ENCODE measurements at regions not wholly inside any gene's neighbourhood (a gene's known extent, or its start where the extent isn't known, plus 50 kb on each side); places are given as distances from the start of the nearest gene placed in this dataset.
A peak's percentile ranks its signal among the peaks of the same experiment; 100 is the strongest.

DNA sequence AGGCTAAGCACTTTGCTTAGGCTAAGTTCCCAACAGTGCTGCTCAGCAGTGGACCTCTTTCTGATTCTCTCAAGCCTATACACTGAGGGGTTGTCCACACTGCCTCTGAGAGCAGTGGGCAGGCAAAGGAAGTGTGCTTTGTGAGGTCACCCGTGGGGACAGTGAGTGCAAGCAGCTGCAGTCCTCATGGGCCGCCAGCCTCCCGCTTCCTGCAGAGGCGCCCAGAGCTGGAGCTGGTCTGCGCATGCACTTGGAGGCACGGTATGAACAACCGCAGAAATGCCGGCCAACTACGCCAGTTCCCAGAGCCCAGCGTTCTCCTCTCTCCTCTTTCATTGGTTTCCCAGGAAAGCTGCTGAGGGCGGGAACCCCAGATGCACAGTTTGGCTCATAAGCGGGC lies 149.5 kb upstream of the DLX2 start (continued):
- TF ChIP-seq, protein P1, sequence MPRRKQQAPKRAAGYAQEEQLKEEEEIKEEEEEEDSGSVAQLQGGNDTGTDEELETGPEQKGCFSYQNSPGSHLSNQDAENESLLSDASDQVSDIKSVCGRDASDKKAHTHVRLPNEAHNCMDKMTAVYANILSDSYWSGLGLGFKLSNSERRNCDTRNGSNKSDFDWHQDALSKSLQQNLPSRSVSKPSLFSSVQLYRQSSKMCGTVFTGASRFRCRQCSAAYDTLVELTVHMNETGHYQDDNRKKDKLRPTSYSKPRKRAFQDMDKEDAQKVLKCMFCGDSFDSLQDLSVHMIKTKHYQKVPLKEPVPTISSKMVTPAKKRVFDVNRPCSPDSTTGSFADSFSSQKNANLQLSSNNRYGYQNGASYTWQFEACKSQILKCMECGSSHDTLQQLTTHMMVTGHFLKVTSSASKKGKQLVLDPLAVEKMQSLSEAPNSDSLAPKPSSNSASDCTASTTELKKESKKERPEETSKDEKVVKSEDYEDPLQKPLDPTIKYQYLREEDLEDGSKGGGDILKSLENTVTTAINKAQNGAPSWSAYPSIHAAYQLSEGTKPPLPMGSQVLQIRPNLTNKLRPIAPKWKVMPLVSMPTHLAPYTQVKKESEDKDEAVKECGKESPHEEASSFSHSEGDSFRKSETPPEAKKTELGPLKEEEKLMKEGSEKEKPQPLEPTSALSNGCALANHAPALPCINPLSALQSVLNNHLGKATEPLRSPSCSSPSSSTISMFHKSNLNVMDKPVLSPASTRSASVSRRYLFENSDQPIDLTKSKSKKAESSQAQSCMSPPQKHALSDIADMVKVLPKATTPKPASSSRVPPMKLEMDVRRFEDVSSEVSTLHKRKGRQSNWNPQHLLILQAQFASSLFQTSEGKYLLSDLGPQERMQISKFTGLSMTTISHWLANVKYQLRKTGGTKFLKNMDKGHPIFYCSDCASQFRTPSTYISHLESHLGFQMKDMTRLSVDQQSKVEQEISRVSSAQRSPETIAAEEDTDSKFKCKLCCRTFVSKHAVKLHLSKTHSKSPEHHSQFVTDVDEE (CRISPR knock-in tag; IDR thresholded peaks at IDR 0.05), result no peak
- TF ChIP-seq ESRRG (CRISPR knock-in tag; IDR thresholded peaks at IDR 0.05), result no peak
- no peak for TF ChIP-seq ARNTL (CRISPR knock-in tag; IDR thresholded peaks at IDR 0.05; ENCODE audit: borderline replicate concordance, low read depth)

DNA sequence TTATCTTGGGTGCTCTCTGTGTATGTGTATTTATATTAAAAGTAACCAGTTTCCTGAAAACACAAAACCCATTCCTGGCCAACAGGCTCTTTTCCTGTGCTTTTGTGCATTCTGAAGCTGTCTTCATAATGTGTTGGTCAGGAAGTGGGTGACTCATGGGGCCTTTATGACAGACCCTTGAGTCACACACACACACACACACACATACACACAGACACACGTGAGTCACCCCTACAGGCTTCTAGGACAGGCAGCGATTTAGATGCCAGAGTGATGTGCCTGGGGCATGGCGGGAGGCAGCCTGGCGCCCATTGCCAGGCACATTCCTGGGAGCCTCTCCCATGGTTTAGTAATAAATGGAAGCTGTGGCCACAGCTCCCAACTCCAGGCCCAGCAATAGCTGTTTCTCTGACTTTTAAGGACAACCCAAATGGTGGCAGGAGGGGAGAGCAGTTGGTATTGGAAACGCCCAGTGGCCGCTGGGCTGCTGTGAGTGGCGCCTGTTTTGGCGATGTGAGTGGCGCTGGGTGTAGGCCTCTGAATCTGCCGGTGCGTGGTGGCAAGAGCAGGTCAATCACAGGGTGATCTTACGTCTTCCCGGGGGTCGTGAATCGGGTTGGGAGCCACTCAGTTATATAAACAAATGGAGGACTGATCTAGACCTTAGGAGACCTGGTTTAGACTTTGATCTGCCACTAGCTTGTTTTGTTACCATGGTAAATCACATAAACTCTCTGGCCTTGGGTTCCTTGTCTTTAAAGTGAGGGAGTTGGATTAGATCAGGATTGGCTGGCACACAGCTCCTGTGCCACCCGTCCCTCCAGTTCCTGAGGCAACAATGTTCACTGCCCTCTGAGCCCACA lies 150.7 kb upstream of the DLX2 start:
- TF ChIP-seq CREB5 (CRISPR knock-in tag; IDR thresholded peaks at IDR 0.05; ENCODE audit: low read depth) (peak; percentile 69; the same call in 1 of the 2 replicates), TOX (CRISPR knock-in tag; IDR thresholded peaks at IDR 0.05; ENCODE audit: borderline replicate concordance) (peak; percentile 79), ISL1 (CRISPR knock-in tag; IDR thresholded peaks at IDR 0.05) (peak; percentile 69), TCF4 (CRISPR knock-in tag; IDR thresholded peaks at IDR 0.05; ENCODE audit: borderline replicate concordance) (no peak), PPARA (CRISPR knock-in tag; IDR thresholded peaks at IDR 0.05; ENCODE audit: borderline replicate concordance) (no peak), PATZ1 (CRISPR knock-in tag; IDR thresholded peaks at IDR 0.05; ENCODE audit: borderline replicate concordance) (0 out of 2 replicates have a peak, but pooled peaks have one; percentile 77), RARB (CRISPR knock-in tag; IDR thresholded peaks at IDR 0.05) (0 out of 2 replicates have a peak, but pooled peaks have one; percentile 63), ZC3H10 (CRISPR knock-in tag; IDR thresholded peaks at IDR 0.05) (peak; percentile 86; the same call in 1 of the 2 replicates)
- TF ChIP-seq, protein P2, sequence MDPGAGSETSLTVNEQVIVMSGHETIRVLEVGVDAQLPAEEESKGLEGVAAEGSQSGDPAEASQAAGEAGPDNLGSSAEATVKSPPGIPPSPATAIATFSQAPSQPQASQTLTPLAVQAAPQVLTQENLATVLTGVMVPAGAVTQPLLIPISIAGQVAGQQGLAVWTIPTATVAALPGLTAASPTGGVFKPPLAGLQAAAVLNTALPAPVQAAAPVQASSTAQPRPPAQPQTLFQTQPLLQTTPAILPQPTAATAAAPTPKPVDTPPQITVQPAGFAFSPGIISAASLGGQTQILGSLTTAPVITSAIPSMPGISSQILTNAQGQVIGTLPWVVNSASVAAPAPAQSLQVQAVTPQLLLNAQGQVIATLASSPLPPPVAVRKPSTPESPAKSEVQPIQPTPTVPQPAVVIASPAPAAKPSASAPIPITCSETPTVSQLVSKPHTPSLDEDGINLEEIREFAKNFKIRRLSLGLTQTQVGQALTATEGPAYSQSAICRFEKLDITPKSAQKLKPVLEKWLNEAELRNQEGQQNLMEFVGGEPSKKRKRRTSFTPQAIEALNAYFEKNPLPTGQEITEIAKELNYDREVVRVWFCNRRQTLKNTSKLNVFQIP (CRISPR knock-in tag; IDR thresholded peaks at IDR 0.05; ENCODE audit: borderline replicate concordance, low read depth), result peak; percentile 84; the same call in 1 of the 2 replicates
- peak; percentile 74 for ATAC-seq

- ATAC-seq, result peak; percentile 43; the same call in 2 of the 3 replicates
Measured at GRCh38 chr2:172256886-172257285, 154.2 kb upstream of the DLX2 start.

More at GRCh38 chr2:172256886-172257285, 154.2 kb upstream of the DLX2 start:
- TF ChIP-seq TCF4 (CRISPR knock-in tag; IDR thresholded peaks at IDR 0.05; ENCODE audit: borderline replicate concordance), result no peak
- TF ChIP-seq ZC3H10 (CRISPR knock-in tag; IDR thresholded peaks at IDR 0.05), result no peak
- TF ChIP-seq CSDC2 (CRISPR knock-in tag; IDR thresholded peaks at IDR 0.05), result no peak
- no peak for TF ChIP-seq ARNTL (CRISPR knock-in tag; IDR thresholded peaks at IDR 0.05; ENCODE audit: borderline replicate concordance, low read depth)
- no peak for TF ChIP-seq CSRNP3 (CRISPR knock-in tag; IDR thresholded peaks at IDR 0.05)
- TF ChIP-seq ZNF70 (CRISPR knock-in tag; IDR thresholded peaks at IDR 0.05), result no peak
- TF ChIP-seq ISL1 (CRISPR knock-in tag; IDR thresholded peaks at IDR 0.05), result no peak
- TF ChIP-seq GLIS3 (CRISPR knock-in tag; IDR thresholded peaks at IDR 0.05), result no peak
- no peak for TF ChIP-seq TOX (CRISPR knock-in tag; IDR thresholded peaks at IDR 0.05; ENCODE audit: borderline replicate concordance)
- TF ChIP-seq RARB (CRISPR knock-in tag; IDR thresholded peaks at IDR 0.05), result no peak
- no peak for TF ChIP-seq ESRRG (CRISPR knock-in tag; IDR thresholded peaks at IDR 0.05)
- no peak for TF ChIP-seq CREB5 (CRISPR knock-in tag; IDR thresholded peaks at IDR 0.05; ENCODE audit: low read depth)
- TF ChIP-seq PATZ1 (CRISPR knock-in tag; IDR thresholded peaks at IDR 0.05; ENCODE audit: borderline replicate concordance), result no peak
- TF ChIP-seq ZFP30 (CRISPR knock-in tag; IDR thresholded peaks at IDR 0.05), result no peak

All from SK-N-SH treated with all-trans-retinoic acid at 6 μM for 48 hours (cell line).